ENCODE measurements at regions not wholly inside any gene's neighbourhood (a gene's known extent, or its start where the extent isn't known, plus 50 kb on each side); places are given as distances from the start of the nearest gene placed in this dataset.

DNA sequence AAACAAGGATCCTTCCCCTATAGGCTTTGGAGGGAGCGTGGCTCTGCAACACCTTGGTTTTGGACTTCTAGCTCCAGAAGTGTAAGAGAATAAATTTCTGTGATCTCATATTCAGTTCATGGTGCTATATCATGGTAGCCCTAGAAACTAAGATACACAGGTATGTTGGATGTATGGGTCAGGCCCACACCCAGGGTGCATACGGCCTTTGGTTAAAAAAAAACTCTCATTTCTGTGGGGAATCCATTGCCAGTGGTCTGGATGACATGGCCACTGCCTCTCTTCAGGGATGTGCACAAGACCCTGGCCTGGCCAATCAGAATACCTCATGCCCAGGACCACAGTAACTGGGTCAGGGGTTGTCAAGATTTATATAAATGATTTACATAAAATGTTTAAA is 56.8 kb upstream of the CD34 start:
- Histone ChIP-seq H3K27ac (no peak overlapping the region), H3K4me1 (peaks cover 0 to 12% (median 11%) of the 10 kb centered on the region in 4 donors), H3K4me3 (no peak overlapping the region), H3K27me3 (no peaks in the 10 kb centered on the region), H3K9me3 (no peaks in the 10 kb centered on the region), H3K36me3 (no peaks in the 10 kb centered on the region)
- TF ChIP-seq EP300 (IDR thresholded peaks at IDR 0.05) (no peak), POLR2AphosphoS5 (IDR thresholded peaks at IDR 0.05) (no peak), POLR2A (IDR thresholded peaks at IDR 0.05) (no peak)
- TF ChIP-seq, protein P1, sequence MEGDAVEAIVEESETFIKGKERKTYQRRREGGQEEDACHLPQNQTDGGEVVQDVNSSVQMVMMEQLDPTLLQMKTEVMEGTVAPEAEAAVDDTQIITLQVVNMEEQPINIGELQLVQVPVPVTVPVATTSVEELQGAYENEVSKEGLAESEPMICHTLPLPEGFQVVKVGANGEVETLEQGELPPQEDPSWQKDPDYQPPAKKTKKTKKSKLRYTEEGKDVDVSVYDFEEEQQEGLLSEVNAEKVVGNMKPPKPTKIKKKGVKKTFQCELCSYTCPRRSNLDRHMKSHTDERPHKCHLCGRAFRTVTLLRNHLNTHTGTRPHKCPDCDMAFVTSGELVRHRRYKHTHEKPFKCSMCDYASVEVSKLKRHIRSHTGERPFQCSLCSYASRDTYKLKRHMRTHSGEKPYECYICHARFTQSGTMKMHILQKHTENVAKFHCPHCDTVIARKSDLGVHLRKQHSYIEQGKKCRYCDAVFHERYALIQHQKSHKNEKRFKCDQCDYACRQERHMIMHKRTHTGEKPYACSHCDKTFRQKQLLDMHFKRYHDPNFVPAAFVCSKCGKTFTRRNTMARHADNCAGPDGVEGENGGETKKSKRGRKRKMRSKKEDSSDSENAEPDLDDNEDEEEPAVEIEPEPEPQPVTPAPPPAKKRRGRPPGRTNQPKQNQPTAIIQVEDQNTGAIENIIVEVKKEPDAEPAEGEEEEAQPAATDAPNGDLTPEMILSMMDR (IDR thresholded peaks at IDR 0.05): no peak
- intact Hi-C loops (cut with DNase I): no loop called here
- no peak for DNase-seq
- WGBS, 2 donors: 94 to 98% methylated on average over 2 of the region's 2 CpGs

DNA sequence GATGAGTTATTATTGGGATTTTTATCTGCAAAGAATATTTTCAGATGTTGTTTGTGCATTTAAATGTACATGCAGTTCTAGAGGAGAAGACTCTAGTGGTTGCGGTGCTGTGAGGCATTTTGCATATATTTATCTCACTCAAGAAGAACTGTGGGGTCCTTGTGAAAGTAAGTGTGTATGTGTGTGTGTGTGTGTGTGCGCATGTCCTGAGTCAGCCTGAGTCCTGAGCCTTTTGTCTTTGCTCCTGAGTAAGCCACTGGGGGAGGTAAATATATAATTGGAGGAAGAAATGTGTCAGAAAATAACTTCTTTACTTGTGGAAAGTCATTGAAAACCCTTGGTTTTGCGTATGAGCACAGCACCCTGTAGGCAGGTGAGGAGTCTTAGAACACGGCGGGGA is 55.6 kb upstream of the CD34 start:
- WGBS, 2 donors: 87 to 93% methylated on average over 5 of the region's 5 CpGs
- no peaks in the 10 kb centered on the region for H3K36me3 ChIP-seq
- DNase-seq: no peak
- peaks cover 0 to 24% (median 19%) of the 10 kb centered on the region in 4 donors for H3K4me1 ChIP-seq
- no peaks in the 10 kb centered on the region for H3K9me3 ChIP-seq
- H3K4me3 ChIP-seq: no peak overlapping the region
- intact Hi-C loops (cut with DNase I): no loop called here
- no peak overlapping the region for H3K27ac ChIP-seq
- no peaks in the 10 kb centered on the region for H3K27me3 ChIP-seq
- TF ChIP-seq, protein P1 (IDR thresholded peaks at IDR 0.05): no peak
- TF ChIP-seq EP300 (IDR thresholded peaks at IDR 0.05) (no peak), POLR2A (IDR thresholded peaks at IDR 0.05) (no peak), POLR2AphosphoS5 (IDR thresholded peaks at IDR 0.05) (no peak)

DNA sequence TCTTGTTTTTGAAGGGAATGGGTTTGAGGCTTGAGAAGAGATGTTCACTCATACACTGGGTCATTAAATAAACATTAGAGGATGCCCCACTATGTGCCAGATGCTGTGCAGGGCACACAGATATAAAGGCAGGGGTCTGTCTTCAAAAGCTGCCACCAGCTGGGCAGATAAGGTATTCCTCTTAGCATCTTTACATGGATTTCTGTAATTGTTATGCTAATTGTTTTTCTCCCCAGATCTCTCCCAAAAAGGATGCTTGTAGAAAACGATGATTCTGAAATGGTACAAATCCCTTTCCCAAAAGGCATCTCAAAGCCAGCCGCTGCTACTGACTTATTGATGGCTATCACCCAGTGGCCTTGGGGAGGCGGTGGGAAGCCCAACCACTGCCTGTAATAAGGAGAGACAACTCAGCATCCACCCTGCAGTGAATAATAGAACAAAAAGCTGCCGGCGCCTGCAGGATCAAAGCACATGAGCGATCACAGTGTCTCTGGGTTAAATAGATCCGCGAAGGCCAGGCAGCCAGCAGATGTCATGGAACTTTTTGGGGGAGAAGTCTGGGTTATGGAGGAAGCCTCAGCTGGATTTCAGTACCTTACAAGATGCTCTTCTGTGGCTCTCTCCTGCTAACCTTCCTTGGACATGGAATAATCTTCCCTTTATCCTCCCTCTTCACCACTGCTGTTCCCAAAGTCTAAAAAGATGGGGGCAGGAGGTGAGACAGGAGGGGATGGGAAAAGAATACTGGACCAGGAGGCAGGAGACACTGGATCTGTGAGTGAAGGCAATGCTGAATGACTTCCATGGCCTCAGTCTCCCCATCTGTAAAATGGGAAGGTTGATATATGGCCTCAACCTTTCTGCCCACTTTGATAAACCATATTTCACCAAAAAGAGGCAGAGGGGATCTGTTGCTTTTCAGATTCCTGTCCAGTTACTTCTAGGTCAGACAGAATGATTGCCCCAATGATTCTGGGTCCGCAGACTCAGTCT is 54.8 kb upstream of the CD34 start:
- H3K9me3 ChIP-seq: no peaks in the 10 kb centered on the region
- peaks cover 0 to 28% (median 19%) of the 10 kb centered on the region in 4 donors for H3K4me1 ChIP-seq
- peak overlapping the region in 1 of 4 donors; percentile 91 for H3K27ac ChIP-seq
- no peaks in the 10 kb centered on the region for H3K27me3 ChIP-seq
- H3K36me3 ChIP-seq: no peaks in the 10 kb centered on the region
- 77 to 85% methylated on average over 9 of the region's 9 CpGs for WGBS, 2 donors
- intact Hi-C loops (cut with DNase I): no loop called here
- TF ChIP-seq POLR2A (IDR thresholded peaks at IDR 0.05) (no peak), POLR2AphosphoS5 (IDR thresholded peaks at IDR 0.05) (no peak), EP300 (IDR thresholded peaks at IDR 0.05) (no peak)
- TF ChIP-seq, protein P1 (IDR thresholded peaks at IDR 0.05): no peak
- DNase-seq: no peak
- H3K4me3 ChIP-seq: no peak overlapping the region

DNA sequence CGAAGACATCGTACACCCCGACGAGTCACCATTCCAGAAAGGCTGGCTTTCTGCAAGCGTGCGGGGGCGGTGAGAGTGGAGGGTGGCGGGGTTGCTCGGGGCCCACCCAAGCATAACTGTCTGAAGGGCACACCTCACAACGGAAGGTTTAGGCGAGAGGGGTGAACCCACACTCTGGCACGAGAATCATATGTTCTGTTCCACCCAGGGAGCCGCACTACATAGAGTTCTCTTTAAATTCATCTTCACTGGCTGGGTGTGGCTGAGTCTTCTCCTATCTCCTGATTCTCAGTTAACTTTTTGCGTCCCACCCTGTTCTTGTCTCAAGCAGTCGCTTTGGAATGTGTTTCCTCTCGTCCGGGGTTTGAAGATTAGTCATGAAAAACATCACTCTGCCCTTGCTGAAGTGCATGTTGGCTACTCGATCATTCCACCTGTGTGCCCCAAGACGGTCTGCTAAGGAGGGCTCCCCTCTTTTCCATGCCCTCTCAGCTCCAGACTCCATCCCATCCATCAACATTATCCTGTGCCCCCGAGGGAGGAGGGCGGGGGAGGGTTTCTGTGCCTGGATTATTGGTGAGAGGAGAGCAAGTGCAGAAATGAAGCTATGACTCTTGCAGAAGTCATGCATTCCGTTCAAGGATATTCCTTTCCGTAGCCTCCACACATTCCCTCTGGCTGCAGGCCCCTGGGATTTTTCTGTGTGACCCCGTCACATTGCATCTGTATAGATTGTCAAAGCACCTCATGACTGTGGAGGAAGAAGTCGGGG is 53.5 kb upstream of the CD34 start:
- 80 to 81% methylated on average over 25 of the region's 25 CpGs for WGBS, 2 donors
- H3K27me3 ChIP-seq: no peaks in the 10 kb centered on the region
- no peak for TF ChIP-seq EP300 (IDR thresholded peaks at IDR 0.05)
- TF ChIP-seq, protein P1 (IDR thresholded peaks at IDR 0.05): no peak
- no peak for TF ChIP-seq POLR2A (IDR thresholded peaks at IDR 0.05)
- TF ChIP-seq POLR2AphosphoS5 (IDR thresholded peaks at IDR 0.05): no peak
- DNase-seq: no peak
- intact Hi-C loops (cut with DNase I): loop anchor here (5.0 kb wide), 1 partner anchor 157 kb away; no protein-coding TSS in a partner anchor
- H3K27ac ChIP-seq: peak overlapping the region; percentile 90 to 96 (median 93)
- H3K36me3 ChIP-seq: no peaks in the 10 kb centered on the region
- H3K9me3 ChIP-seq: no peaks in the 10 kb centered on the region
- peaks cover 0 to 34% (median 28%) of the 10 kb centered on the region in 4 donors for H3K4me1 ChIP-seq
- H3K4me3 ChIP-seq: peak overlapping the region in 3 of 4 donors; percentile 55 to 65 (median 65)

Data from sigmoid colon (tissue), 6 donors.